HG02763 (cell line): ENCODE measurements at regions not wholly inside any gene's neighbourhood (a gene's known extent, or its start where the extent isn't known, plus 50 kb on each side); places are given as distances from the start of the nearest gene placed in this dataset.
"Not testable (repeated sequence)": the region's sequence is repeated elsewhere in the genome, so short reads cannot be mapped to it uniquely, and the experiment has no call there.

Experiments used
- ATAC-seq: cut with Tn5 transposase; IDR thresholded peaks from one replicate; pipeline ENCODE4 v1.9.1; 2021; ENCODE audit warnings: mild to moderate bottlenecking, moderate library complexity; ENCODE audit not compliant: unreplicated experiment

- not testable (repeated sequence) for ATAC-seq
Measured at GRCh38 chr4:137405833-137406232, 126.5 kb downstream of the PCDH18 start.

GRCh38 chr4:137394018-137394417 lies 138.3 kb downstream of the PCDH18 start:
- no peak for ATAC-seq

- ATAC-seq: no peak
Measured at GRCh38 chr4:137393044-137393443, 139.2 kb downstream of the PCDH18 start.

GRCh38 chr4:137390707-137391106 lies 141.6 kb downstream of the PCDH18 start:
- ATAC-seq: no peak

- ATAC-seq: no peak
Measured at GRCh38 chr4:137389911-137390520, 142.3 kb downstream of the PCDH18 start.

- ATAC-seq: no peak
Measured at GRCh38 chr4:137387924-137388323, 144.4 kb downstream of the PCDH18 start.

GRCh38 chr4:137384476-137384875 lies 147.8 kb downstream of the PCDH18 start:
- no peak for ATAC-seq

- no peak for ATAC-seq
Measured at GRCh38 chr4:137378821-137379220, 153.5 kb downstream of the PCDH18 start.

- no peak for ATAC-seq
Measured at GRCh38 chr4:137378393-137378792, 153.9 kb downstream of the PCDH18 start.

- no peak for ATAC-seq
Measured at GRCh38 chr4:137376312-137376711, 156.0 kb downstream of the PCDH18 start.

- no peak for ATAC-seq
Measured at GRCh38 chr4:137375111-137375850, 157.0 kb downstream of the PCDH18 start.

- no peak for ATAC-seq
Measured at GRCh38 chr4:137370679-137371078, 161.6 kb downstream of the PCDH18 start.

- no peak for ATAC-seq
Measured at GRCh38 chr4:137370206-137370633, 162.1 kb downstream of the PCDH18 start.

- ATAC-seq: no peak
Measured at GRCh38 chr4:137367620-137368019, 164.7 kb downstream of the PCDH18 start.

- no peak for ATAC-seq
Measured at GRCh38 chr4:137363496-137363895, 168.8 kb downstream of the PCDH18 start.

GRCh38 chr4:137361756-137362470 lies 170.4 kb downstream of the PCDH18 start:
- no peak for ATAC-seq

- no peak for ATAC-seq
Measured at GRCh38 chr4:137360761-137361160, 171.5 kb downstream of the PCDH18 start.

GRCh38 chr4:137359691-137360315 lies 172.5 kb downstream of the PCDH18 start:
- no peak for ATAC-seq

GRCh38 chr4:137354562-137354961 lies 177.7 kb downstream of the PCDH18 start:
- not testable (repeated sequence) for ATAC-seq

- no peak for ATAC-seq
Measured at GRCh38 chr4:137347371-137347770, 184.9 kb downstream of the PCDH18 start.

GRCh38 chr4:137345597-137345996 lies 186.7 kb downstream of the PCDH18 start:
- ATAC-seq: no peak
